ENCODE measurements at regions not wholly inside any gene's neighbourhood (a gene's known extent, or its start where the extent isn't known, plus 50 kb on each side); places are given as distances from the start of the nearest gene placed in this dataset.

DNA sequence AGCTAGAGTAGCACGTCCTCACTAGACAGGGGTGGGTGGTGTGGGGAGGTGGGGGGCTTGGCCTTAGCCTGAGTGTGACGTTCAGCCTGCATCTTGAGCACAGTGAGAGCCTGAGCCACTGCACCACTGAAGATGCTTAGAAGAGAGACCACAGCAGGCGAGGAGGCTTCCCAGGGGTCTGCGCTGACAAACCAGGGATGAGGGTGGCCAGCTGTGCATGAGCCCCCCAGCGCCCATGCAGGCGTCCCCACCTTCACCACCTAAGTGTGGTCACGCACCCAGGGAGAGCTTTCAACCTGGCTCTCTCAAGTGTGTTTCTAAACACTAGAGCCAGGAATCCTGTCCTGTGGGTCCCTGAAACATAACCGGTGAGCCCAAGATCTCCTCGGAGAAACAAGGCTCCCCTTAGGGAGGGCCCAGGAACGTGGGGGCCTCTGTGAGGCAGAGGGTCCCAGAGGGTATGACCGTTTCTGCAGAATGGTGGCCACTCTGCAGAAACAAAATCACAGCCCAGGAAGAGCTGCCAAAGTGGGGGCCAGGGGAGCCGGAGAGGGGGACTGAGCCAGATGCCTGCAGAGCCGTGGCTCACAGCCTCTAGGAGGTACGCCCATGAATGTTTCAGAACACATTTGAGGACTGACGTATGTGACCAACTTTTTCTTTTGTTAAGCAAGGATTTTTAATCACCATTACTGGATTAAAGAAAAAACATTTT is 85.2 kb upstream of the INSIG1 start:
- in situ Hi-C loops (cut with MboI; ENCODE audit: low sequenced_read_pairs) = no loop called here

DNA sequence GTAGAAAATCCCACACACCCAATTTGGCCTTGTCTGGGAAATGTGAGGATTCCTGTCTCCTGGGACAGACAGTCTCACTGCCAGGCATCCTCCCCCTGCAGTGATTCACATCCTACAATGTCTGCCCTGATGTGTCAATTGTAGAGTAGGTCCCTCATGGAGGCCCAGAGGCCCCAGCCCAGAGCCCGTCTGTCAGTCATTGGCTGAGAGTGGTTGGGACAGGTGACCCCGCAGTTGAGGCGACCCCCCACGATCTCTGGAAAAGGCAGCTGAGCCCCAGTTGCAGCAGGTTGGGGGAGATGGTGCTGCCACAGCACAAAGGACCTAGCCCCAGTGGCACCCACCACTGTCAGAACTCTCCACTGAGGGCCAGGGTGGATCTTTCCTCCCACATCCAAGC is 84.3 kb upstream of the INSIG1 start:
- in situ Hi-C loops (cut with MboI; ENCODE audit: low sequenced_read_pairs) = no loop called here

DNA sequence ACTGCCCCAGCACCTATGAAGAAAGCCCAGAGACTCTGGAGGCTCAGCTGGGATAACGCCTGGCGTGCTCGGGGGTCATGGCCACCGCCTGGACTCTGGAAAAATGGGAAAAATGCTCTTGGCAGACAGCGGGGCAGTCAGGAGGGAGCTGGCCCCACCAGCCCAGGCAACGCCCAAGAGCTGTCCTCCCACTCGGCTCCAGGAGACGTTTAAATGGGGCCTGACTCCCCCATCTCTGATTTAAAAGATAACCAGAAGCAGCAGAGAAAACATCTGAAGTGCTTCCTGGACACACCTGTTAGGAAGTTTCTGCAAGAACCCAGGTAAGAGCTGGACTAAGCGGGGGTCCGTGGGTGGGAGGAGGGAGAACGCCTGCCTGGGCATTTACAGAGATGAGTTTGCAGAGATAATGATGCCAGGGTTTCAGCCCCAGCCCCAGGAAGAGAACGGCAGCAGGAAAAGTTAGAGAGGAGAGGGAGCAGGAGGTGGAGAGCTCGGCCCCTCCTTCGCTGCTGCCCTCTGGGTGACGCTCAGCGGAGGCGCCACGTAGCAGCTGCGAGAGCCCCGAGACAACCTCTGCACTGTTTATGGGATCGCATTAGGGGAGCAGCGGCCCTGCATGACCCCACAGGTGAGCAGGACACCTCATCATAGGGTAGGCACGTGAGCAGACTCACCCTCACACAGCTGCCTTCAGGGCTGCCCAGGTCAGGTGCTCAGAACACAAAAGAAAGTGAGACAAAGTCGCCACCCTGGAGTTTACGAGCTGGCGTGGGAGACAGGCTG is 83.5 kb upstream of the INSIG1 start:
- in situ Hi-C loops (cut with MboI; ENCODE audit: low sequenced_read_pairs) = no loop called here

DNA sequence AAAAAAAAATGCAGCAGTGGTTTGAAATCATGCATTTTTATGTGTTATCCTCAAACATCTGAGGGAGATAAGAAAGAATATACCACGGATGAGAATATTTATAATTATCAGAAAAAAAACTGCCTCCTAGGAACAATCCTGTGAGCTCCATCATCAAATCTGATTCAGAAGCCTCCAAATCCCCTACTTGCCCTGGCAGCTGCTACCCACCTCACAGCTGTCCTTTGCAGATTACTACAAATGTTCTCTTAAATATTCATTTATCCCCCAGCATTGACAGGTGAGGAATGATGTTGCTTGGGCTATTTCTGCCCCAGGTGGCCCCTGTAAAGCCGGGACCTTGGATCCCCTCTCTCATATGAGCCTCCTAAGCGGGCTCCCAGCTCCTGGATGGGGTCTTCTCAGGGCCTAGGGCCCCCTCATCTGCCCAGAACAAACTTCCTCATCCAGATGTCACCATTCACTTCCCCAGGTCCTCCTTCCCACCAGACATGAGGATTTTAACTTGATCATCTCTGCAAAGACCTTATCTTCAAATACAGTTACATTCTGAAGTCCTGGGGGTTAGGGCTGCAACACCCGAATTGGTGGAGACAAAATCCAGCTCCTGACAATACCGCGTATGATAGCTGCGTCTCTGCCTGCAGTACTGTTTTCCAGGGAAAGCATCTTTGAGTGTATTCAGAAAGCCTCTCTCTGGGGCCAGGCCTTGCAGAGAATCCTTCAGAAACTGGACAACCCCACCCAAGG is 81.9 kb upstream of the INSIG1 start:
- in situ Hi-C loops (cut with MboI; ENCODE audit: low sequenced_read_pairs) = no loop called here

DNA sequence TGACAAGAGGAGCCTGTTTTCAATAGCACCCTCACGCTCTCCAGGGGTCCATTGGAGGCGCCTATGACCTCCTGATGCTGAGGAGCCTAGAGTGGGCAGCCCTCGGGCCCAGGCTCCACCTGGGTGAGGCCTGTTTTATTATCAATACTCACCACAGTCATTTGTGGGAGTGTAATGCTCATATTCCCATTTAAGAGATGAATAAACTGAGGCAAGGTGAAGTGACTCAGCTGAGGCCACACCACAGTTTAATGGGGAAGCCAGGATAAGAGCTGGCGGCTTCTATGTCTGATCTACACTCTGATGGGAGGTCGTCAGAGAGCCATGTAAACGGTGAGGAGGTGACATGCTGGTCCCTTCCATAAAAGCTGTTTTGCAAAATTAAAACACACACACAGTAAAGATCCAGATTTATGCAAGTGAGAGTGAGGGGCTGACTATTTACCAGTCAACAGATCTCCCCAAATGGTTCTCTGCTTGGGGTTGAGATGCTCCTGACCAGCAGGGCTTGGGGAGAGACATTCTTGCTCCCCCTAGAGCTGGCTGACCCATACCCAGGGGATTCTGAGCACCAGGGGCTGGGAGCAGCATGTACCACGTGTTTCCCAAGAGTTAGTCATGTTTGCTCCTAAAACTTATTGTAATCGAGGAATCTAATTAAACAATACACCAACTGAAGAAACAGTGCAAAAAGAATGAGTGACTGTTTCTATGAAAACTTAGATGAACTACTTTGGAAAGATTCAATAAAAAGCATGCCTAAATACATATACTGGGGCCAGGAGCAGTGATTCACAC is 81.0 kb upstream of the INSIG1 start:
- in situ Hi-C loops (cut with MboI; ENCODE audit: low sequenced_read_pairs) = no loop called here

- in situ Hi-C loops (cut with MboI; ENCODE audit: low sequenced_read_pairs) = no loop called here
Measured at GRCh38 chr7:155217634-155218033, 80.0 kb upstream of the INSIG1 start.

DNA sequence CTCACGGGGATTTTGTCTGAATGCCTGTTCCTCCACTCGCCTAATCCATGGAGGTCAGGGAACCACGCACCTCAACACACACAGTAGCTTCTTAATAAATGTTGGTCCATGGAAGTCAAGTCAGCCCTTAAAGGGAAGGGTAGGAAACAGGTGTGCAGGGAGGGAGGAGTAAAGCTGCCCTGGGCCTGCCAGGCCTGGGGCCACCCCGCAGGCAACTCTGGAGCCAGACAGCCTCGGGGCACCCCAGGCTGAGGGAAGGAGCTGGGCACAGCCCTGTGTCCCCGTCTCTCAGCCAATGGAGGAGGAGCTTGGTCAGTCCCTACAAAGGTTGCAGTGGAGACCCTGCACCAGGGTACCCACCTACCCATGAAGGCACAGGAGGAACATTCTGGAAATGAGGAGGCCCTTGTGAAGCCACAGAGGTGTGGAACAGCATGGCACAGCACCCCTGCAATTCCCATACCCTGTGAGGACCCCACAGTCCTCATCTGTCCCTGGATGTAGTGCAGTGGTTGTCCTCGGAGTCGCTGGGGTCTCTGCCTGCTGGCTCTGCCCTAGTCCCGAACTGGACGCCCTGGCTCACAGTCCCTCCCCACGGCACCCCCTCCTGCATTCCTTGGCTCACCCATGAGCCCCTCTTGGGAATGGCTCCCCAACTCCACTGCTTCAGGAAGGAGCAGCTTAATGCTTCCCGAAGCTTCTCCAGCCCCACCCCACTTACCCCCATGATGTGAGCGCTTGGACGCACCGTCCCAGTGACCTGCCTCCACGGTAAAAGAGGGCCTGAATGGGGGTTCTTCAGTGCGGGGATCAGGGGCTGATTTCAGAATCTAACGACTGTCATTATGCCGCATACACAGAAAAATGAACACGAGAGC is 79.2 kb upstream of the INSIG1 start:
- in situ Hi-C loops (cut with MboI; ENCODE audit: low sequenced_read_pairs) = no loop called here

DNA sequence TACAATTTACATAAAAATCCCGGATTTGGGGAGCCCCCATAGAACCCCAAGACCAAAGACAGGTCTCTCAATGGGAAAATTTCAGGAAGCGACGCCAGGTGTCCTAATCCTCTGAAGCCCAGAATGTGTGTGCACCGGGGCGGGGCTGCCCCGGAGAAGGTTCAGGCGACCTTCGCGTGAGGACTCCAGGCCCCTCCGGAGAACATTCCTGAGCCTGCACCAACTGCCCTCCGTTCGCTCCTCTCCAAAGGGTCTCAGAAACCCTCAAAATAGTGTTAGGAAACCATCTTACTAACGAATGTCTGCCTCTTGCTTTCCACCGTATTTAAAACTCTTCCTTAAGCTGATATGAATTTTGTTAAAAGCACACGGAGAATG is 78.5 kb upstream of the INSIG1 start:
- in situ Hi-C loops (cut with MboI; ENCODE audit: low sequenced_read_pairs) = no loop called here

DNA sequence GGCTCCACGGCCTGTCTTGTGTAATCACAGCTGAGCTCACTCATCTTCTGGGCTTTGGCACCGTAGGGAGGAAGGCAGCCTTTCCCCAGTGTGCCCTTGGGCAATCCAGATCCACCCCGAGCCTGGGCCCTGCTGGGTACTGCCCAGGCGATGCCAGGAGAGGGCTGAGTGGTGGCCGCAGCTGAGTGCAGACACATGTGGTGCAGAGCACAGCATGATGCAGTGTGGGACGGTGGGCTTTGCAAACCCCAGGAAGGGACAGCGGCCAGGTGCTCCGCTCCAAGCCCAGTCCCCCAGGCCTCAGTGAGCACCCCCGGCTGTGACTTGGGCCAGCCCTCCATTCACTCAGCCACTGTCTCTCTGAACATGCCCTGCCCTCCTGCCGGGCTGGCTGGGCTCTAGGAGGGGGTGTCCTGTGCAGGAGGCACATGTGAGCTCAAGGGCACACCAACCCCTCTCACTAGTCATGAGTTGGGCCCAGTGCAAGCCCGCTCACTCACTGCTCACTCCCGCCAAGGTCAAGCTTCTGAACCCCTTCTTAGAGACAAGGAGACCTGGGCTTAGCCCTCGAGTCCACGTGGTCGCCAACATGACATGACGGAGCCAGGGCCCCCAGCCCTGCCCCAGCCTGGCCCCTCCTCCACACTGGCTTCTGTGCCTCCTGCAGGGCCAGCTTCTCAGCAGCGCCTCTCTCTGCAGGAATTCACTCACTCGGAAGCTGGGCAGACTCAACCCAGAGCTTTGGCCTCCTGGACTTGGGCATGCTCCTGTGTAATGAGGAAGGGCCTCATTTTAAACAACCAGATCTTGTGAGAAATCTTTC is 77.5 kb upstream of the INSIG1 start:
- in situ Hi-C loops (cut with MboI; ENCODE audit: low sequenced_read_pairs) = no loop called here

GRCh38 chr7:155220903-155221302 is 76.8 kb upstream of the INSIG1 start:
- in situ Hi-C loops (cut with MboI; ENCODE audit: low sequenced_read_pairs) = no loop called here

DNA sequence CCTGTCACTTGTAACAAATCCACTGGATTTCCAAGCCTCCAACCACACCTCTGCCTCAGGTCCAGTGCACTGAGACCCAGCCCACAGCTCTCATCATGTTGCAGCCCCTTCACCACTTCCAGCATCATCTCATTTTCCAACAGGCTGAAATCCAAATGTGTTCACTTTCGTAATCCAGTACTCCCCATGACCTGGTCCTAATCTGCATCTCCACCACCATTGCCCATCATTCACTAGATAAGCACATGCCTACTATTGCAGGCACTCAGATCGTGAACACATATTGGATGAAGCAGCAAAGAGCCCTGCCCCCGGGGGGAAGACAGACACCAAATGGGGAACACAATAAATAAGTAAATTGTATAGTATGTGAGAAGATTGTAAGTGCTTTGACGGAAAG is 76.1 kb upstream of the INSIG1 start:
- in situ Hi-C loops (cut with MboI; ENCODE audit: low sequenced_read_pairs) = no loop called here

- in situ Hi-C loops (cut with MboI; ENCODE audit: low sequenced_read_pairs) = no loop called here
Measured at GRCh38 chr7:155222061-155222460, 75.6 kb upstream of the INSIG1 start.

GRCh38 chr7:155222573-155222972 is 75.1 kb upstream of the INSIG1 start:
- in situ Hi-C loops (cut with MboI; ENCODE audit: low sequenced_read_pairs) = no loop called here

GRCh38 chr7:155223021-155223420 is 74.7 kb upstream of the INSIG1 start:
- in situ Hi-C loops (cut with MboI; ENCODE audit: low sequenced_read_pairs) = no loop called here

DNA sequence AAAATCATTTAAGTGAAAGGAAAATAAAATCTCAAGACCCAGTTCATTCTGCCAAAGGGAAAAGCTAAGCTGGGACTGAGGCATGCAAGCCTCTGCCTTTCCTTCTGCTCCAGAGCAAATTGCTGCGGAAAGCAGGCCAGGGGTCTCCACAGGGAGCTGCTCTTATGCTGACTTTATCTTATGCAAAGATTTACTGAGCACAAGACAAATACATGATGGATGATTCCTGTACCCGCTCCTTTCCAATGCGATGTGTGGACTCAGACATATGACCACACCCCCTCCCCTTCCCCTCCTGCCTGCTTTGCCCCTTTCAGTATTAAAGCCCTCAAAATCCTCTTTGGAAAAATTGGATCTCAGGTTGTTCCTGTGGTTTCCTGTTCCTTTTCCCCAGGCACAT is 74.2 kb upstream of the INSIG1 start:
- in situ Hi-C loops (cut with MboI; ENCODE audit: low sequenced_read_pairs) = no loop called here

DNA sequence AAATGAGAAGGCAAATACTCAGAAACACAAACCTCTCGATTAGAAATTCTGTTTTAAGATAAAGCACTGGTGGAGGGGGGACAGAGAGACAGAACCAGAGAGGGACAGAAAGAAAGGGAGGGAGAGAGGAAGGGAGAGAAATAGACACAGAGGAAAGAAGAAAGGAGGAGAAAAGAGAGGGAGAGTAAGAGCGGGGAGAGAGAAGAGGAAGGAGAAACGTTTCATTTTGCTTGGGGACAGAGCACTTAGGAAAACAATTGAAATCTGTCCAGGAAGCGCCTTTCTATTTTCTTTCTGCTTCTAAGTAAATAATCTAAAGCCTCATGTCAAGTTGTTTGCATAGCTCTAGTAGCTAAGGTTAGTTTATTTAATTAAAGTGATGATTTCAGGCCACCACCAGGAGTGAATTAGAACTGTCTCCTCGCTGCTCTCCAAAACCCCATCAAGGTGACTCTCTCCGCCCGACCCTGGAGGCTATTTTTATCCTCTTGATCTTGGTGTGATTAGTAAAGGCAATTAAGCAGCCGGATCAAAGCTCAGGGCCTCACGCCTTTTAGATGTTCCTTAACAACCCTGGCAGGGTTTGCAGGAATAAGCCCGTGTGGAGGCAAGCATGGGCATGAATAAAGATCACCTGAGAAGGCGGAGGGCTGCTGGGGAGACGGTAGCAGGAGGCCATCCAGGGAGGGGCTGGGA is 73.4 kb upstream of the INSIG1 start:
- in situ Hi-C loops (cut with MboI; ENCODE audit: low sequenced_read_pairs) = no loop called here

GRCh38 chr7:155225095-155225494 is 72.6 kb upstream of the INSIG1 start:
- in situ Hi-C loops (cut with MboI; ENCODE audit: low sequenced_read_pairs) = no loop called here

- in situ Hi-C loops (cut with MboI; ENCODE audit: low sequenced_read_pairs) = no loop called here
Measured at GRCh38 chr7:155225516-155225915, 72.2 kb upstream of the INSIG1 start.
